ENCODE measurements at regions not wholly inside any gene's neighbourhood (a gene's known extent, or its start where the extent isn't known, plus 50 kb on each side); places are given as distances from the start of the nearest gene placed in this dataset.
"Not testable (repeated sequence)": the region's sequence is repeated elsewhere in the genome, so short reads cannot be mapped to it uniquely, and the experiment has no call there.

- DNase-seq = no peak
Measured at GRCh38 chr7:93830141-93830925, 60.2 kb downstream of the TFPI2 start.

- DNase-seq = no peak
Measured at GRCh38 chr7:93828260-93828659, 62.3 kb downstream of the TFPI2 start.

- no peak for DNase-seq
Measured at GRCh38 chr7:93823621-93824020, 66.9 kb downstream of the TFPI2 start.

GRCh38 chr7:93821463-93821862, 69.1 kb downstream of the TFPI2 start:
- DNase-seq = no peak

- DNase-seq = no peak
Measured at GRCh38 chr7:93819699-93820098, 70.9 kb downstream of the TFPI2 start.

GRCh38 chr7:93817526-93817925, 73.0 kb downstream of the TFPI2 start:
- no peak for DNase-seq

- no peak for DNase-seq
Measured at GRCh38 chr7:93817004-93817403, 73.5 kb downstream of the TFPI2 start.

- no peak for DNase-seq
Measured at GRCh38 chr7:93813514-93813913, 77.0 kb downstream of the TFPI2 start.

GRCh38 chr7:93812061-93812460, 78.5 kb downstream of the TFPI2 start:
- no peak for DNase-seq

GRCh38 chr7:93811198-93811597, 79.4 kb downstream of the TFPI2 start:
- DNase-seq = no peak

GRCh38 chr7:93810561-93810960, 80.0 kb downstream of the TFPI2 start:
- DNase-seq = no peak

GRCh38 chr7:93804726-93805125, 85.8 kb downstream of the TFPI2 start:
- no peak for DNase-seq

GRCh38 chr7:93799750-93800357, 90.7 kb downstream of the TFPI2 start:
- no peak for DNase-seq

- DNase-seq = not testable (repeated sequence)
Measured at GRCh38 chr7:93793084-93793697, 97.4 kb downstream of the TFPI2 start.

GRCh38 chr7:93779115-93779514, 111.4 kb downstream of the TFPI2 start:
- no peak for DNase-seq

- DNase-seq = no peak
Measured at GRCh38 chr7:93778384-93778783, 112.2 kb downstream of the TFPI2 start.

- no peak for DNase-seq
Measured at GRCh38 chr7:93773446-93773845, 117.1 kb downstream of the TFPI2 start.

GRCh38 chr7:93765475-93765874, 125.1 kb downstream of the TFPI2 start:
- DNase-seq = no peak

GRCh38 chr7:93758631-93759030, 131.9 kb downstream of the TFPI2 start:
- no peak for DNase-seq

- no peak for DNase-seq
Measured at GRCh38 chr7:93757426-93757825, 133.1 kb downstream of the TFPI2 start.

- DNase-seq = no peak
Measured at GRCh38 chr7:93756890-93757289, 133.7 kb downstream of the TFPI2 start.

- no peak for DNase-seq
Measured at GRCh38 chr7:93751421-93751820, 139.1 kb downstream of the TFPI2 start.

- no peak for DNase-seq
Measured at GRCh38 chr7:93750986-93751385, 139.6 kb downstream of the TFPI2 start.

GRCh38 chr7:93747019-93747418, 143.5 kb downstream of the TFPI2 start:
- no peak for DNase-seq

Data from NCI-H1417 (cell line).